Stimulated activated CD4-positive, alpha-beta T cell treated with anti-CD3 and anti-CD28 coated beads, Interleukin-1b, Interleukin-23, amount 100 ng/mL, for 48 hours (primary cell): ENCODE measurements at regions not wholly inside any gene's neighbourhood (a gene's known extent, or its start where the extent isn't known, plus 50 kb on each side); places are given as distances from the start of the nearest gene placed in this dataset.
"Not testable (repeated sequence)": the region's sequence is repeated elsewhere in the genome, so short reads cannot be mapped to it uniquely, and the experiment has no call there.

Source experiments
- DNase-seq: peaks from one replicate; pipeline ENCODE4 v3.0.0-alpha.2; 2020

GRCh38 chr6:28659250-28659566 lies 133.5 kb downstream of the GPX5 start:
- no peak for DNase-seq

DNA sequence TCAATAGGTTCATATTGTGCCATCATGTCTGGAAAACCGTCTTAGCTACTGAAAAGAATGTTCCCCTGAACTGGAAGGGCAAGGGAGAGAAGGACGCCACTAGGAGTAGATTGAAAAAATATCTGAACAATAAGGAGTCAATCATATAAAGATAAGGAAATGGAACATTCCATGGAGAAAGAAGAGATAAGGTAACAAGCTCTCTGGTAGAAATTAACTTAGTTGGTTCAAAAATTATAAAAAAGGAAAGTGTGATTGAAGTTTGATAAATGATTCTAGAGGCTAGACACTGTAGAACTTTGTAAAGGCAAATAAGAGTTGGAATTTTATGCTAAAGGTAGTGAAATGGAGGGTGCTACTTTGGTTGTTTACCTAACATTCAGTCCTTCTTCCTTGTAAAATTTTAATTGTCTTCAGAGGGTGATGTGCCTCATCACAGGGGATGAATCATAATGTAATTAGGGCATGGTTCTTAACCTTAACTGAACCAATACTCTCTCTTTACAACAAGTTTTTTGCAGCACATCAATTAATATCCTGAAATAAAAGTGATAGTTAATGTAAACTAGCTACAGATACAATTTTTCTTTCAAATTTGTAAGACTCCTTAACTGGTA lies 135.5 kb downstream of the GPX5 start:
- no peak for DNase-seq

- no peak for DNase-seq
Measured at GRCh38 chr6:28664870-28665396, 139.3 kb downstream of the GPX5 start.

DNA sequence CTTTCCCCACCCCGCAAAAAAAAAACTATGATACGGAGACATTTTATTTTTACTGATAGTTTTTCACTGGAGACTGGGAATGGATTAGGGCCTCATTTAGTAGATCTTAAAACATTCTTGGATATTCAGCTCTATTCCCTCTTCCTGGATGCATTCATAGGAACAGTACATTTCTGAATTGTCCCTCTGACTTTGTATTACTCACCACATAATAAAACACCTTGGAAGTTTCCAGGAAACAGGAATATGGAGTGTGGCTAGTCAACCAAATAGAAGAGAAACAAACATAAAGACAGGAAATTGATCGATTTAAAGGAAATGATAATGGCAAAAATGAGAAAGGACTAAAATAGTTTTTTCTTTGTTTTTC lies 147.7 kb downstream of the GPX5 start:
- no peak for DNase-seq

DNA sequence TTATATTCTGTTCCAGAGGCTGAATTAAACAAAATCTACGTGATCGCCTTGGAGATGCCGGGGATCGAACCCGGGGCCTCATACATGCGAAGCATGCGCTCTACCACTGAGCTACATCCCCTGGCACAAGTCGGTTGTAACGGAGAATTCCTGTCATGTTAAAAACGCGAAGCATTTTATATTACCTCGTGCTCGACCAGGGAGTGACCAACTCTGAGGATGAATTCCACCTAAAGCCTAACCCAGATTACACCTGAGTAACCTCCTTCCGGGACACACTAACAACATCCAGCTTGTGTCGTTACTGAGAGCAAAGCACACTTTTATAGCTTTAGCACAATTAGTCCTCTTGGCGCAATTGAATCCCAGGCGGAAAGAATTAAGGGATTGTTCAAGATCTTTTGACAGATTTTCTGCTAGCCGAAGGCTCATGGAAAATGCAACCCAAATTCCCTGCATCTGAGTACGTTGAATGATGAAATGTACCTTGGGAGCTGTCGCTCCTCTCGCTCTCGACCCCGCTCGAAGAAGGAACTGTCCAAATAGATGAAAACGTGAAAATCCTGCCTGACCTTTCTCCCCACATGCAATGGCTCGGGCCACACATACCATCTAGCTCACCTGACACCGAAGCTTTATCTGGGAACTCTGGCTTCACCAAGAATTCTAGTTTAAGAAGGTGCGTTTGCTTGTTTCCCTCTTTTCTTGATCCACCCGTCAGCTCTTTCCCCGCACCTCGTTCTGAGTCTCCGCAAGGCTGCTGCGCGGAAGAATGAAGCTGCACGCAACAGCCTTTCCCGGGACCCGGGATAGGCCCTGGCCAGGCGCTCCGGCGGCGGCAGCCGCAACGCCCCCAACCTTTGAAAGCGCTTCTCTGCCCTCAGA lies 148.3 kb downstream of the GPX5 start:
- DNase-seq, result peak; percentile 76

GRCh38 chr6:28675600-28675999 lies 149.9 kb downstream of the GPX5 start:
- no peak for DNase-seq

GRCh38 chr6:28682542-28682941 lies 156.9 kb downstream of the GPX5 start:
- no peak for DNase-seq

DNA sequence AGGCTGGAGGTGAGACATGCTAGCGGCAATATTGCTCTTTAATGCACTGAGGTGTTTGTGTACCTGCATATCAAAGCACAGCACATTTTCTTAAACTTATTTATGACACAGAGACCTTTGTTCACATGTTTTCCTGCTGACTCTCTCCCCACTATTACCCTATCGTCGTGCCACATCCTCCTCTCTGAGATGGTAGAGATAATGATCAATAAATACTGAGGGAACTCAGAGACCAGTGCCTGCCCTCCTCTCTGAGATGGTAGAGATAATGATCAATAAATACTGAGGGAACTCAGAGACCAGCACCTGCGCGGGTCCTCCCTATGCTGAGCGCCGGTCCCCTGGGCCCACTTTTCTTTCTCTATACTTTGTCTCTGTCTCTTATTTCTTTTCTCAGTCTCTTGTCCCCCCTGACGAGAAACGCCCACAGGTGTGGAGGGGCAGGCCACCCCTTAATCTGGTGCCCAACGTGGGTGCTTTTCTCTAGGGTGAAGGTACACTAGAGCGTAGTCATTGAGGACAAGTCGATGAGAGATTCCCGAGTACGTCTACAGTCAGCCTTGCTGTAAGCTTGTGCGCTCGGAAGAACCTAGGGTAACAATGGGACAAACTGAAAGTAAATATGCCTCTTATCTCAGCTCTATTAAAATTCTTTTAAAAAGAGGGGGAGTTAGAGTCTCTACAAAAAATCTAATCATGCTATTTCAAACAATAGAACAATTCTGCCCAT lies 157.4 kb downstream of the GPX5 start:
- not testable (repeated sequence) for DNase-seq

DNA sequence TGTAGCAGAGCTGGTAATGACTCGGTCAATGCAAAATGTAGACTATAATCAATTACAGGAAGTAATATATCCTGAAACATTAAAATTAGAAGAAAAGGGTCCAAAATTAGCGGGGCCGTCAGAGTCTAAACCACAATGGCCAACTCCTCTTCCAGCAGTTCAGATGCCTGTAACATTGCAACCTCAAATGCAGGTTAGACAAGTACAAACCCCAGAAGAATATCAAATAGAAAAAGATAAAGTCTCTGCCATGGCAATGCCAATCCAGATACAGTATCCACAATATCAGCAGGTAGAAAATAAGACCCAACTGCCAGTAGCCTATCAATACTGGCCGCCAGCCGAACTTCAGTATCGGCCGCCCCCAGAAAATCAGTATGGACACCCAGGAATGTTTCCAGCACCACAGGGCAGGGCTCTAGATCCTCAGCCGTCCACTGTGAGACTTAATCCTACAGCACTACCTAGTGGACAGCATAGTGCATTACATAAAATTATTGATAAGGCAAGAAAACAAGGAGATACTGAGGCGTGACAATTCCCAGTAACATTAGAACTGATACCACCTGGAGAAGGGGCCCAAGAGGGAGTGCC lies 158.4 kb downstream of the GPX5 start:
- no peak for DNase-seq

- not testable (repeated sequence) for DNase-seq
Measured at GRCh38 chr6:28685960-28686359, 160.3 kb downstream of the GPX5 start.

- not testable (repeated sequence) for DNase-seq
Measured at GRCh38 chr6:28686446-28687027, 160.9 kb downstream of the GPX5 start.

DNA sequence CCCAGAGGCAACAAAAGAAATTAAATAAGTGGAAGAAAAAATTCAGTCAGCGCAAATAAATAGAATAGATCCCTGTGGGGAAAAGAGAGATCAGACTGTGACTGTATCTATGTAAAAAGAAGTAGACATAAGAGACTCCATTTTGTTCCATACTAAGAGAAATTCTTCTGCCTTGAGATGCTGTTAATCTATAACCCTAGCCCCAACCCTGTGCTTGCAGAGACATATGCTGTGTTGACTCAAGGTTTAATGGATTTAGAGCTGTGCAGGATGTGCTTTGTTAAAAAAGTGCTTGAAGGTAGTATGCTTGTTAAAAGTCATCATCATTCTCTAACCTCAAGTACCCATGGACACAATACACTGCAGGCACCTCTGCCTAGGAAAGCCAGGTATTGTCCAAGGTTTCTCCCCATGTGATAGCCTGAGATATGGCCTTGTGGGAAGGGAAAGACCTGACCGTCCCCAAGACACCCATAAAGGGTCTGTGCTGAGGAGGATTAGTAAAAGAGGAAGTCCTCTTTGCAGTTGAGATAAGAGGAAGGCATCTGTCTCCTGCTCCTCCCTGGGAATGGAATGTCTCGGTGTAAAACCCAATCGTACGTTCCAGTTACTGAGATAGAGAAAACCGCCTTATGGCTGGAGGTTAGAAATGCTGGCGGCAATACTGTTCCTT lies 161.8 kb downstream of the GPX5 start:
- not testable (repeated sequence) for DNase-seq

DNA sequence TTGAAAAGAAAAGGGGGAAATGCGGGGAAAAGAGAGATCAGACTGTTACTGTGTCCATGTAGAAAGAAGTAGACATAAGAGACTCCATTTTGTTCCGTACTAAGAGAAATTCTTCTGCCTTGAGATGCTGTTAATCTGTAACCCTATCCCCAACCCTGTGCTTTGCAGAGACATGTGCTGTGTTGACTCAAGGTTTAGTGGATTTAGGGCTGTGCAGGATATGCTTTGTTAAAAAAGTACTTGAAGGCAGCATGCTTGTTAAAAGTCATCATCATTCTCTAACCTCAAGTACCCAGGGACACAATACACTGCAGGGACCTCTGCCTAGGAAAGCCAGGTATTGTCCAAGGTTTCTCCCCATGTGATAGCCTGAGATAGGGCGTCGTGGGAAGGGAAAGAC lies 166.3 kb downstream of the GPX5 start:
- DNase-seq, result not testable (repeated sequence)

DNA sequence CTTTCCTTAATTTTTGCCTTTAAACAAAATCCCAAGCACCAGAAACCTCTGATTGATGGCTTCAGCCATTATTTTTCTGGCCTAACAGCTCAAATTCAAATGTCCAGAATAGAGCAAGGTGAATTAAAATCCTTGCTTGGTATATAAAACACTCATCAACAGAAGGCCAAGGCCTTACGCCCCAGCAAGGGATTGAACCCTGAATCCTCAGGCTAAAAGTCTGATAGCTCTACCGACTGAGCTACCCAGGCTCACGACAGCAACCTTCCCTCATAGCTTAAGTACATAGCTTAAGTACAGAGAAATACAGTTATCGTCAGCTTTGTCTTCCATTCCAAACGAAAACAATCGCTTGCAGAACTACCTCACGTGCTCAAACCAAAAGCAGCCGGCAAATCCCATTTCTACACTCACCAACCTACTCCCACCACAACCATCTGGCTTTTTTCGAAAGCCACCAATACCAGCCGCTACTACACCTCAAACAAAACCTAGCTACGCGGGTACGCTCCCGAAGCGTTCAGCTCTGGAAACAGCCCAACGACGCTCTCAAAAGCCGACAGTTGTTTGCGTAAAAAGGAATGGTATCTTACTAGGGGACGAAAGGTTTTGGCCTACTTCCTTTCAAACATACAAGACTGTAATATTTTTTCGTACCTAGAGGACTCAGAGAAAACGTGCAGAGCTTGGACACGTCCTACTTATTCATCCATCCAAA lies 167.5 kb downstream of the GPX5 start:
- DNase-seq, result no peak

GRCh38 chr6:28693751-28694443 lies 168.2 kb downstream of the GPX5 start:
- no peak for DNase-seq

DNA sequence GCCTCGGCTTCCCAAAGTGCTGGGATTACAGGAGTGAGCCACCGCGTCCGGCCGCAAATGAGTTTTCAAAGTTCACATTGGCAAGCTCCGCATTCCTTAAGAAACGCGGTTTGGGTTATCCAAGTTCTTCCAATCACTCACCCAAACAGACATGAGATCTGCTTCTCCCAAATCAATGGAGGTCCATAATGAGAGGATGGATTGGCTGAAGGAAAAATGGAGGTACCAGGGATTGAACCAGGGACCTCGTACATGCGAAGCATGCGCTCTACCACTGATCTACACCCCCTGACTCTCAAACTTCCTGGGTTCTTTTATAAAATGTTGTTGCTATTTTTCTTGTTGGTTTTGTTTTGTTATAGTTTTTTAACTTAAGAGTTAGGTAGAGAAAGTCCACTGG lies 170.0 kb downstream of the GPX5 start:
- DNase-seq, result no peak

- no peak for DNase-seq
Measured at GRCh38 chr6:28696167-28696566, 170.5 kb downstream of the GPX5 start.

- DNase-seq, result no peak
Measured at GRCh38 chr6:28696682-28697081, 171.0 kb downstream of the GPX5 start.

DNA sequence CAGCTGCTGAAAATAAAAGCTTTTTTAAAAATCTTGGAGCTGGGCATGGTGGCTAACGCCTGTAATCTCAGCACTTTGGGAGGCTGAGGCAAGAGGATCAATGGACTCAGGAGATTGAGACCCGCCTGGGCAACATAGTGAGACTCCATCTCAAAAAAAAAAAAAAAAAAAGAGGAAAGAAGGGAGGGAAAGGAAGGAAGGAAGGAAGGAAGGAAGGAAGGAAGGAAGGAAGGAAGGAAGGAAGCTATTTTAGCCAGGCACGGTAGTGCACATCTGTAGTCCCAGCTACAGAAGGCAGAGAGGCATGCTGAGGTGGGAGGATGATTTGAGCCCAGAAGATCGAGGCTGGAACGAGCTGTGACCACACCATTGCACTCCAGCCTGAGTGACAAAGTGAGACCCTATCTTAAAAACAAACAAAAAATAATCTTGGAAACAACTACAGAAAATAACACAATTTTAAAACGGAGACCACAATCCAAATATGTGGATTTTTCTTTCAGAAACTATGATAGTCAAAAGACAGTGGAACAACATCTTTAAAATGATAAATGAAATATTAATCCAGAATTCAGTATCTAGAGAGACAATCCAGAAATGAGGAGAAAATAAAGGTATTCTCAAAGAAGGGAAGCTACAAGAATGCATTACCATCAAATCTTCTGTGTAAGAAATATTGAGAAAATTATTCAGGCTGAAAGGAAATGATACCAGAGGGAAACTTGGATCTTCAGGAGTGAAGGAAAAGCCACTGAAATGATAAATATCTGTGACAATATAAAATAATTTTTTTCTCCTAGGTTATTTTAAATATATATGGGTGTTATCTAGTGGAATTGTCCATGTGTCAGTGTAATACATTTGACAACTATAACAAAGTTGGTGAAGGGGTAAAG lies 182.0 kb downstream of the GPX5 start:
- no peak for DNase-seq
